Fibroblast of skin of right quadriceps (primary cell): ENCODE measurements at regions not wholly inside any gene's neighbourhood (a gene's known extent, or its start where the extent isn't known, plus 50 kb on each side); places are given as distances from the start of the nearest gene placed in this dataset.
"Not testable (repeated sequence)": the region's sequence is repeated elsewhere in the genome, so short reads cannot be mapped to it uniquely, and the experiment has no call there.

Experiments used
- DNase-seq: peaks from one replicate; pipeline ENCODE4 v3.0.0-alpha.2; 2013

GRCh38 chr2:66306483-66306882 is 128.4 kb upstream of the MEIS1 start:
- no peak for DNase-seq

GRCh38 chr2:66305718-66306117 is 129.2 kb upstream of the MEIS1 start:
- DNase-seq, result no peak

GRCh38 chr2:66303471-66303870 is 131.5 kb upstream of the MEIS1 start:
- no peak for DNase-seq

- DNase-seq, result no peak
Observed at GRCh38 chr2:66301767-66302140, 133.2 kb upstream of the MEIS1 start.

- DNase-seq, result peak; percentile 12
Observed at GRCh38 chr2:66301022-66301766, 133.7 kb upstream of the MEIS1 start.

- no peak for DNase-seq
Observed at GRCh38 chr2:66283787-66284186, 151.1 kb upstream of the MEIS1 start.

- no peak for DNase-seq
Observed at GRCh38 chr2:66281980-66282379, 152.9 kb upstream of the MEIS1 start.

- no peak for DNase-seq
Observed at GRCh38 chr2:66279024-66279423, 155.9 kb upstream of the MEIS1 start.

- DNase-seq, result no peak
Observed at GRCh38 chr2:66275984-66276383, 158.9 kb upstream of the MEIS1 start.

GRCh38 chr2:66273933-66274490 is 160.9 kb upstream of the MEIS1 start:
- DNase-seq, result no peak

GRCh38 chr2:66272751-66273150 is 162.2 kb upstream of the MEIS1 start:
- no peak for DNase-seq

- no peak for DNase-seq
Observed at GRCh38 chr2:66271777-66272176, 163.1 kb upstream of the MEIS1 start.

- no peak for DNase-seq
Observed at GRCh38 chr2:66270247-66270646, 164.7 kb upstream of the MEIS1 start.

- DNase-seq, result no peak
Observed at GRCh38 chr2:66269166-66269565, 165.8 kb upstream of the MEIS1 start.

- no peak for DNase-seq
Observed at GRCh38 chr2:66268756-66269155, 166.2 kb upstream of the MEIS1 start.

- DNase-seq, result no peak
Observed at GRCh38 chr2:66264354-66264753, 170.6 kb upstream of the MEIS1 start.

GRCh38 chr2:66255867-66256266 is 179.1 kb upstream of the MEIS1 start:
- DNase-seq, result no peak

- no peak for DNase-seq
Observed at GRCh38 chr2:66255136-66255535, 179.8 kb upstream of the MEIS1 start.

GRCh38 chr2:66253066-66253465 is 181.9 kb upstream of the MEIS1 start:
- no peak for DNase-seq

GRCh38 chr2:66252109-66252508 is 182.8 kb upstream of the MEIS1 start:
- no peak for DNase-seq

GRCh38 chr2:66251573-66251972 is 183.4 kb upstream of the MEIS1 start:
- no peak for DNase-seq

GRCh38 chr2:66249089-66249488 is 185.8 kb upstream of the MEIS1 start:
- not testable (repeated sequence) for DNase-seq

GRCh38 chr2:66243809-66244208 is 191.1 kb upstream of the MEIS1 start:
- DNase-seq, result not testable (repeated sequence)

GRCh38 chr2:66242888-66243287 is 192.0 kb upstream of the MEIS1 start:
- DNase-seq, result not testable (repeated sequence)
